MM.1S (cell line): ENCODE measurements at regions not wholly inside any gene's neighbourhood (a gene's known extent, or its start where the extent isn't known, plus 50 kb on each side); places are given as distances from the start of the nearest gene placed in this dataset.

ENCODE experiments used
- CTCF ChIP-seq: fragments of 300-600 bp; sonication (generic); IDR thresholded peaks from 2 replicates; pipeline ENCODE4 v1.5.1; 2016; ENCODE audit warnings: antibody characterized with exemption, low read length, mixed read lengths
- EZH2 ChIP-seq: fragments of 300-600 bp; sonication (generic); optimal IDR thresholded peaks from 2 replicates; pipeline ENCODE3; 2017; ENCODE audit warnings: low read depth, mild to moderate bottlenecking, antibody characterized with exemption, low read length, mixed read lengths

GRCh38 chr2:147589127-147589526 is 255.7 kb upstream of the ACVR2A start:
- TF ChIP-seq CTCF (no peak), EZH2 (no peak)
